Tibial artery (tissue), 4 donors: ENCODE measurements at regions not wholly inside any gene's neighbourhood (a gene's known extent, or its start where the extent isn't known, plus 50 kb on each side); places are given as distances from the start of the nearest gene placed in this dataset.

Experiments
- DNase-seq, 2 donors: peaks; one replicate each; pipeline ENCODE4 v3.0.0-alpha.2; 2019
- H3K27ac ChIP-seq, 2 donors: fragments of 200-600 bp; sonication (generic) in 1 of 2; 1 replicate in 1 of 2; 2 replicates in 1 of 2; pipeline ENCODE4 v1.5.1; 2018 to 2019; ENCODE audit warnings: mild to moderate bottlenecking in 1 of 2
- H3K27me3 ChIP-seq, 2 donors: fragments of 200-600 bp; sonication (generic) in 1 of 2; one replicate each; pipeline versions ENCODE4 v1.5.1 to v1.6.0; 2016 to 2019
- H3K36me3 ChIP-seq, 3 donors: fragments of 200-600 bp; sonication (generic) in 2 of 3; one replicate each; pipeline ENCODE4 v1.5.1; 2016 to 2019; ENCODE audit warnings: mild to moderate bottlenecking in 2 of 3
- H3K4me1 ChIP-seq, 4 donors: fragments of 200-600 bp; sonication (generic) in 2 of 4; 1 replicate in 3 of 4; 2 replicates in 1 of 4; pipeline ENCODE4 v1.5.1; 2016 to 2019
- H3K4me3 ChIP-seq, 2 donors: fragments of 200-600 bp; sonication (generic) in 1 of 2; 1 replicate in 1 of 2; 2 replicates in 1 of 2; pipeline ENCODE4 v1.5.1; 2018 to 2019; ENCODE audit warnings: mild to moderate bottlenecking in 2 of 2
- H3K9me3 ChIP-seq, 3 donors: fragments of 200-600 bp; sonication (generic) in 1 of 3; one replicate each; pipeline ENCODE4 v1.5.1; 2016 to 2019
- CTCF ChIP-seq, 2 experiments: fragments of 200-600 bp in 1 of 2; fragments of 450-650 bp in 1 of 2; IDR thresholded peaks; one replicate each; pipeline ENCODE4 v1.5.1; 2017 to 2019; ENCODE audit warnings: antibody characterized with exemption in 2 of 2, mild to moderate bottlenecking in 1 of 2, moderate library complexity in 1 of 2
- intact Hi-C: fragments of 100-400 bp; cut with DNase I; formaldehyde crosslinking; loops from one replicate; pipeline ENCODE4 v1.15.0; 2023; ENCODE audit warnings: low total_unique reads

DNA sequence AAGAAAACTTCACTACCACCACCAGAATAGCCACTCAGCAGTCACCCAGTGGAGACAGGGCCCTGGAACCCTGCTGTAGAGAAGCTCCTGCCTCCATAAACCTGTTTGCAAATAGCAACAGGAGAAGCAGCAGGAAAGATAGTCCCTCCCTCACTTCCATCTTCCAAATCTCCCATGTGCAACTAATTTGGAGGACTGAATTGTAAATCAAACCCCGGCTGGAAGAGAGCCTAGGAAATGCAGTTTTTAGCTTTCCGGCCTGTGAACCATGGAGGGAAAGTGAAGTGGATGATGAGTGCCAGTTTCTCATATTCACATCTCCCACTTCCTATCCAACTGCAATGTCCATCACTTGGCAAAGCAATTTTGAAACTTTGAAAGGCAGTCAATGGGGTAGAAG is 167.2 kb upstream of the FRMD6 start:
- Histone ChIP-seq H3K36me3 (no peaks in the 10 kb centered on the region), H3K27ac (no peak overlapping the region), H3K9me3 (no peaks in the 10 kb centered on the region), H3K4me1 (no peaks in the 10 kb centered on the region), H3K4me3 (no peak overlapping the region), H3K27me3 (no peaks in the 10 kb centered on the region)
- TF ChIP-seq CTCF (IDR thresholded peaks at IDR 0.05) = no peak
- intact Hi-C loops = loop anchor here (5.0 kb wide), 1 partner anchor 1318 kb away; no protein-coding TSS in a partner anchor
- DNase-seq = no peak

DNA sequence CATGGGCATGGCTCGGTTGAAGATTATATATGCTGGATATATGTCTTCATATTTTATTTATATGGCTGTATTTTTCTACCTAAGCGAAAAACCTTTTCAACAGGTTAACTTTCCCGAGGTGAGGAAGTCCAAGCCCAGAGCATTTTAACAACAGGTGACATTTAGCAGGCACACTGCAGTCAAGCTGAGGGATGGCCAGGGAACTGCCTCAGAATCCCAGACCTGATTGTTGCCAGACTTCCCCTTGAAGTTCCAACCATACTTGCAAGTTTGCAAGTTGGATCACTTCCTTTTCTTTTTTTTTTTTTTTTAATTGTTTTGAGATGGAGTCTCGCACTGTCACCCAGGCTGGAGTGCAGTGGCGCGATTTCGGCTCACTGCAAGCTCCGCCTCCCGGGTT is 166.0 kb upstream of the FRMD6 start:
- H3K36me3 ChIP-seq = no peaks in the 10 kb centered on the region
- no peaks in the 10 kb centered on the region for H3K9me3 ChIP-seq
- H3K27me3 ChIP-seq = no peaks in the 10 kb centered on the region
- no peaks in the 10 kb centered on the region for H3K4me1 ChIP-seq
- H3K4me3 ChIP-seq = no peak overlapping the region
- DNase-seq = no peak
- TF ChIP-seq CTCF (IDR thresholded peaks at IDR 0.05) = no peak
- H3K27ac ChIP-seq = no peak overlapping the region
- intact Hi-C loops = no loop called here

DNA sequence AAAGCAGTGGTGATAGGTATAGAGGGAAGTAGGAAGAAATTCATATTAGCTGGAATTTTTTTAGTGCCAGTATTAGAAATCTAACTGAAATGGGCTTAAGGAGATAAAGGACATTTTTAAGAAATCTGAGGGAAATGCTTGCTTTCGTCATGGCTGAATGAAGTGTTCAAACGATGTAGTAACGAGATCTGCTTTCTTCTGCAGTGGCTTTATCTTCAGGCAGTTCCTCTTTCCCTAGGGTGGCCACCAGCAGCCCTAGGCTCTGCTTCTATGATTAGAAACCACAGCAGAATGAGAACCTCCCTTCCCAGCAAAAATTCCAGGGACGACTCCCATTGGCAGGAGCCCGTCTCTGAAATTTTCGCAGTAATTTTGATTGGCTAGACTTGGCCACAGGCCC is 163.9 kb upstream of the FRMD6 start:
- Histone ChIP-seq H3K36me3 (no peaks in the 10 kb centered on the region), H3K27me3 (no peaks in the 10 kb centered on the region), H3K4me1 (no peaks in the 10 kb centered on the region), H3K27ac (no peak overlapping the region), H3K9me3 (no peaks in the 10 kb centered on the region), H3K4me3 (no peak overlapping the region)
- no peak for TF ChIP-seq CTCF (IDR thresholded peaks at IDR 0.05)
- intact Hi-C loops = no loop called here
- DNase-seq = no peak

DNA sequence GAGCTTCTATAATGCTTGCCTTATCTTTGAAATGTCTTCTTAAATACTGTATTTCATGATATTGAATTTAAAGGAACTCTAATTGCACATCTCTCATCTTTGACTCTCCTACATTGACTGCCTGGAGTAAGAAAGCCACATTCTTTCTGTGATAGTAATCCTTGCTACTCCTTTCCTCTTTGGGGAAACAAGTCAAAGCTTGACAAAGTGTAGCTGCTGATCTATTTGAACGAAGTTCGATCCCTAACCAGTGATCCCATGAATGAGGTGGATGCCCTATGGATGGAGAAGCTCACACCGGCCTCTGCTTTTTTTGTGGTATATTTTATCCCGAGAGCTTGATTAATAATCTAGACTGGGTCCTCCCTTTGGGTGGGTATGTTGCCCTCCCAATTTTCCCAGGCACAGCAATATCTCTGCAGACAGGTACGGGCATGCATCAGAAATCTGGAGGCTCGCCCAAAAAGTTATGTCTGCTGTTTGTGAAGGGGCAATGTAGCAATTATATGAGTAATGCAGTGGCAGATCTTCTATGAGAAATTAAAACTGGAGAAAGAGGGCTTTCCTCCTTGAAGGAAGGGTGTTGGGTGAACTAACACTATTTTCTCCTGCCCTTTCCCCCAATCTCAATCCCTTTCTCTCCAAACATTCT is 163.0 kb upstream of the FRMD6 start:
- H3K36me3 ChIP-seq = no peaks in the 10 kb centered on the region
- no peak for DNase-seq
- no peaks in the 10 kb centered on the region for H3K27me3 ChIP-seq
- H3K9me3 ChIP-seq = no peaks in the 10 kb centered on the region
- intact Hi-C loops = no loop called here
- H3K27ac ChIP-seq = no peak overlapping the region
- H3K4me1 ChIP-seq = no peaks in the 10 kb centered on the region
- no peak overlapping the region for H3K4me3 ChIP-seq
- no peak for TF ChIP-seq CTCF (IDR thresholded peaks at IDR 0.05)

DNA sequence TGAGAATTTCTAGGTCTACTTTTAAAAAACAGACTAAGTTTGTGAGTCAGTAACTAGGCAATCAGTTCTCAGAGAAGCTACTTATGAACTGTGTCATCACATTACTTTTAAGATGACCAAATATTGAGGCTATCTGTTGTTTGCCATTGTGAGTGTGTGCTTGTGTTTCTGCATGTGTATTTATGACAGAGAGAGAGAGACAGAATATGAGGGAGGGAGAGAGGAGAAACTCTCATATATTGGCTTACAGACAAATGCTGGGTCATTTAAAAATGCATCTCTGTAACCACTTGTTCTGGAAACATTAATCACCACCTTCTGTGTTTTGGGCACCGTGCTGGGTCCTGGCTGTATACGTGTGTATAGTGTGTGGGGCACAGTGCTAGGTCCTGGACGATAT is 161.5 kb upstream of the FRMD6 start:
- Histone ChIP-seq H3K27me3 (no peaks in the 10 kb centered on the region), H3K4me3 (no peak overlapping the region), H3K27ac (no peak overlapping the region), H3K36me3 (no peaks in the 10 kb centered on the region), H3K9me3 (no peaks in the 10 kb centered on the region), H3K4me1 (no peaks in the 10 kb centered on the region)
- DNase-seq = no peak
- intact Hi-C loops = no loop called here
- TF ChIP-seq CTCF (IDR thresholded peaks at IDR 0.05) = no peak
